GM12865 (cell line): ENCODE measurements at regions not wholly inside any gene's neighbourhood (a gene's known extent, or its start where the extent isn't known, plus 50 kb on each side); places are given as distances from the start of the nearest gene placed in this dataset.

ENCODE experiments used
- DNase-seq: peaks from one replicate; pipeline ENCODE4 v3.0.0; 2010; ENCODE audit warnings: low read depth
- H3K4me3 ChIP-seq: 2 replicates; pipeline ENCODE4 v1.5.1; 2011; ENCODE audit warnings: mild to moderate bottlenecking, low read depth, low read length, control low read depth
- CTCF ChIP-seq: IDR thresholded peaks from 2 replicates; pipeline ENCODE4 v1.5.1; 2011; ENCODE audit warnings: low read length, control low read depth, low read depth, inconsistent platforms; ENCODE audit not compliant: insufficient read depth; ENCODE audit errors: missing control alignments

GRCh38 chr1:244201750-244202149 lies 150.7 kb downstream of the ZBTB18 start:
- TF ChIP-seq CTCF, result no peak
- DNase-seq, result no peak

GRCh38 chr1:244204004-244204403 lies 152.9 kb downstream of the ZBTB18 start:
- no peak for TF ChIP-seq CTCF
- H3K4me3 ChIP-seq, result no peak overlapping the region
- no peak for DNase-seq

More at GRCh38 chr1:244201750-244202149, 150.7 kb downstream of the ZBTB18 start:
- H3K4me3 ChIP-seq, result no peak overlapping the region

GRCh38 chr1:244205171-244205570 lies 154.1 kb downstream of the ZBTB18 start:
- TF ChIP-seq CTCF, result no peak
- H3K4me3 ChIP-seq, result no peak overlapping the region
- no peak for DNase-seq

GRCh38 chr1:244205906-244206305 lies 154.8 kb downstream of the ZBTB18 start:
- no peak for DNase-seq
- no peak overlapping the region for H3K4me3 ChIP-seq
- TF ChIP-seq CTCF, result no peak

- no peak for DNase-seq
- TF ChIP-seq CTCF, result no peak
- no peak overlapping the region for H3K4me3 ChIP-seq
Observed at GRCh38 chr1:244207042-244207934, 156.2 kb downstream of the ZBTB18 start.

- DNase-seq, result no peak
- no peak overlapping the region for H3K4me3 ChIP-seq
- TF ChIP-seq CTCF, result no peak
Observed at GRCh38 chr1:244207935-244208244, 156.8 kb downstream of the ZBTB18 start.

GRCh38 chr1:244209955-244210354 lies 158.9 kb downstream of the ZBTB18 start:
- H3K4me3 ChIP-seq, result no peak overlapping the region
- no peak for TF ChIP-seq CTCF
- DNase-seq, result no peak
